ENCODE measurements at regions not wholly inside any gene's neighbourhood (a gene's known extent, or its start where the extent isn't known, plus 50 kb on each side); places are given as distances from the start of the nearest gene placed in this dataset.

- no peak overlapping the region for H3K27ac ChIP-seq (replicated peaks)
- no peaks in the 10 kb centered on the region for H3K27me3 ChIP-seq (ENCODE audit: insufficient read depth, poor library complexity, severe bottlenecking)
- DNase-seq (ENCODE audit: low read depth in 1 of 2, low spot score in 1 of 2): no peak
- TF ChIP-seq GABPA (IDR thresholded peaks at IDR 0.05; ENCODE audit: low read depth): no peak
- TF ChIP-seq POLR2AphosphoS5 (IDR thresholded peaks at IDR 0.05; ENCODE audit: low read depth): no peak
- no peak for TF ChIP-seq CTCF (IDR thresholded peaks at IDR 0.05; ENCODE audit: insufficient read depth, low read length)
- TF ChIP-seq SPI1 (IDR thresholded peaks at IDR 0.05; ENCODE audit: borderline replicate concordance, low read depth): no peak
- TF ChIP-seq REST (IDR thresholded peaks at IDR 0.05; ENCODE audit: insufficient replicate concordance, low read depth): no peak
- no peak overlapping the region for H3K4me3 ChIP-seq (replicated peaks; ENCODE audit: insufficient read depth, low read length)
Measured at GRCh38 chr4:28469387-28469786, 1608.7 kb downstream of the STIM2 start.

GRCh38 chr4:28469886-28470285 is 1609.2 kb downstream of the STIM2 start:
- Histone ChIP-seq H3K27ac (replicated peaks) (no peak overlapping the region), H3K27me3 (ENCODE audit: insufficient read depth, poor library complexity, severe bottlenecking) (no peaks in the 10 kb centered on the region), H3K4me3 (replicated peaks; ENCODE audit: insufficient read depth, low read length) (no peak overlapping the region)
- TF ChIP-seq CTCF (IDR thresholded peaks at IDR 0.05; ENCODE audit: insufficient read depth, low read length): no peak
- TF ChIP-seq GABPA (IDR thresholded peaks at IDR 0.05; ENCODE audit: low read depth): no peak
- TF ChIP-seq POLR2AphosphoS5 (IDR thresholded peaks at IDR 0.05; ENCODE audit: low read depth): no peak
- no peak for TF ChIP-seq REST (IDR thresholded peaks at IDR 0.05; ENCODE audit: insufficient replicate concordance, low read depth)
- TF ChIP-seq SPI1 (IDR thresholded peaks at IDR 0.05; ENCODE audit: borderline replicate concordance, low read depth): no peak
- DNase-seq (ENCODE audit: low read depth in 1 of 2, low spot score in 1 of 2): no peak

GRCh38 chr4:28475381-28475780 is 1614.7 kb downstream of the STIM2 start:
- no peak for DNase-seq (ENCODE audit: low read depth in 1 of 2, low spot score in 1 of 2)
- TF ChIP-seq SPI1 (IDR thresholded peaks at IDR 0.05; ENCODE audit: borderline replicate concordance, low read depth) (no peak), POLR2AphosphoS5 (IDR thresholded peaks at IDR 0.05; ENCODE audit: low read depth) (no peak), CTCF (IDR thresholded peaks at IDR 0.05; ENCODE audit: insufficient read depth, low read length) (no peak), GABPA (IDR thresholded peaks at IDR 0.05; ENCODE audit: low read depth) (no peak), REST (IDR thresholded peaks at IDR 0.05; ENCODE audit: insufficient replicate concordance, low read depth) (no peak)
- no peak overlapping the region for H3K27ac ChIP-seq (replicated peaks)
- no peak overlapping the region for H3K4me3 ChIP-seq (replicated peaks; ENCODE audit: insufficient read depth, low read length)
- no peaks in the 10 kb centered on the region for H3K27me3 ChIP-seq (ENCODE audit: insufficient read depth, poor library complexity, severe bottlenecking)

All from HL-60 (cell line).